ENCODE measurements at regions not wholly inside any gene's neighbourhood (a gene's known extent, or its start where the extent isn't known, plus 50 kb on each side); places are given as distances from the start of the nearest gene placed in this dataset.

- 36% methylated on average over 10 of the region's 10 CpGs for WGBS (ENCODE audit: insufficient coverage, insufficient replicate concordance, low lambda C conversion rate, missing lambda C conversion rate)
- in situ Hi-C loops (cut with MboI): no loop called here
- no peak overlapping the region for H3K9ac ChIP-seq (ENCODE audit: control insufficient read depth, insufficient read depth, low read length)
Measured at GRCh38 chr13:30829833-30830637, 76.0 kb upstream of the MEDAG start.

More at GRCh38 chr13:30829833-30830637, 76.0 kb upstream of the MEDAG start:
- no peak for TF ChIP-seq BCLAF1 (IDR thresholded peaks at IDR 0.05)
- TF ChIP-seq EP300 (IDR thresholded peaks at IDR 0.05; ENCODE audit: borderline replicate concordance in 1 of 2, control insufficient read depth in 1 of 2, low read depth in 2 of 2, low read length in 2 of 2): no peak
- TF ChIP-seq ZSCAN29 (IDR thresholded peaks at IDR 0.05): no peak
- no peak for TF ChIP-seq STAT1 (conservative IDR thresholded peaks at IDR 0.05)
- TF ChIP-seq ESRRA (IDR thresholded peaks at IDR 0.05; ENCODE audit: low read length): no peak
- Histone ChIP-seq H3K27ac (ENCODE audit: control insufficient read depth, insufficient read depth) (no peak overlapping the region), H2AFZ (ENCODE audit: control insufficient read depth, low read depth, low read length) (no peak overlapping the region), H3K4me1 (ENCODE audit: control insufficient read depth, insufficient read depth, low read length) (no peaks in the 10 kb centered on the region), H3K4me2 (ENCODE audit: control insufficient read depth, insufficient read depth) (no peak overlapping the region), H3K4me3 (no peak overlapping the region), H3K27me3 (replicated peaks in 1 of 2; ENCODE audit: control insufficient read depth in 2 of 2, insufficient read depth in 2 of 2, low read length in 1 of 2) (peaks cover 0 to 2% of the 10 kb centered on the region in 2 experiments), H3K36me3 (ENCODE audit: control insufficient read depth in 2 of 2, insufficient read depth in 2 of 2, low read length in 1 of 2) (no peaks in the 10 kb centered on the region), H3K79me2 (ENCODE audit: control insufficient read depth, insufficient read depth, low read length) (no peaks in the 10 kb centered on the region), H3K9me3 (replicated peaks; ENCODE audit: control insufficient read depth, insufficient read depth, low read length) (no peaks in the 10 kb centered on the region), H4K20me1 (ENCODE audit: control insufficient read depth, insufficient read depth) (no peaks in the 10 kb centered on the region)
- POLR2A ChIA-PET: no interaction called here
- FAIRE-seq: no peak
- BruUV-seq (replicated peaks): no TSS peak
- CTCF ChIA-PET: no interaction called here
- DNase-seq (ENCODE audit: low read depth, low spot score): no peak
- intact Hi-C loops (cut with micrococcal nuclease; ENCODE audit: unreplicated experiment): no loop called here
- ATAC-seq: no peak
- SMC1A ChIA-PET (ENCODE audit: uncharacterized antibody, unreplicated experiment): no interaction called here
- RAD21 ChIA-PET (ENCODE audit: unreplicated experiment): no interaction called here

Data from GM12878 (cell line).